Ureter (tissue), 1 donor: ENCODE measurements at regions not wholly inside any gene's neighbourhood (a gene's known extent, or its start where the extent isn't known, plus 50 kb on each side); places are given as distances from the start of the nearest gene placed in this dataset.
A peak's percentile ranks its signal among the peaks of the same experiment; 100 is the strongest.
"Not testable (repeated sequence)": the region's sequence is repeated elsewhere in the genome, so short reads cannot be mapped to it uniquely, and the experiment has no call there.

ENCODE experiments used
- DNase-seq: peaks from one replicate; pipeline ENCODE4 v3.0.0-alpha.2; 2020; ENCODE audit warnings: low spot score
- donor health status: DM: yes; HTN: yes; CAD: no.

DNA sequence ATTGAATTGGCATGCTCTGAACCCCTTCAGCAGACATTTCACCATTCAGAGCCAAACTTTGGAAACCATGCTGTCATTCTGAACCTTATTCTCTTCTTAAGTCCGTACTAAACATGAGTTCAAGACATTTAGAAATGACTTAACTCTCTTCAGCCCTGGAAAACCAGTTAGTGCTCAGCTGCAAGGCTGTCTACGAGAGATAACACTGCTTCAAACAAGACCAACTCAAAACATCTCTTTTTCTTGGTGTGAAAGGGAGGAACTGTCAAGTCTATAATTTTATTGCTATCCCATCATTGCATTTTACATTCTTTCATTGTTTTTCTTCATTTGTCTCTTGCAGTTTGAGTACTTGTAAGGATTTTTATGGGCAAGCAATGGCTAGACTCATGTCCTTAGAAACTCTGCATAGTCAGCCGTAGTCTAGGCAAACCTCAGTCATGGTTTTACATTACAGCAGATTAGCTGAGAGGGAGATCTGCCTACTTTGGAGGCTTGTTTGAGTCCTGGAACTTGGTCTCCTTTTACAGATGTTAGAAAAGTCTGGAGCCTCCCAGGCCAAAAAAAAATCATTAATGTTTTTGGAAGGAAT is 120.6 kb upstream of the JADE1 start:
- DNase-seq = no peak

DNA sequence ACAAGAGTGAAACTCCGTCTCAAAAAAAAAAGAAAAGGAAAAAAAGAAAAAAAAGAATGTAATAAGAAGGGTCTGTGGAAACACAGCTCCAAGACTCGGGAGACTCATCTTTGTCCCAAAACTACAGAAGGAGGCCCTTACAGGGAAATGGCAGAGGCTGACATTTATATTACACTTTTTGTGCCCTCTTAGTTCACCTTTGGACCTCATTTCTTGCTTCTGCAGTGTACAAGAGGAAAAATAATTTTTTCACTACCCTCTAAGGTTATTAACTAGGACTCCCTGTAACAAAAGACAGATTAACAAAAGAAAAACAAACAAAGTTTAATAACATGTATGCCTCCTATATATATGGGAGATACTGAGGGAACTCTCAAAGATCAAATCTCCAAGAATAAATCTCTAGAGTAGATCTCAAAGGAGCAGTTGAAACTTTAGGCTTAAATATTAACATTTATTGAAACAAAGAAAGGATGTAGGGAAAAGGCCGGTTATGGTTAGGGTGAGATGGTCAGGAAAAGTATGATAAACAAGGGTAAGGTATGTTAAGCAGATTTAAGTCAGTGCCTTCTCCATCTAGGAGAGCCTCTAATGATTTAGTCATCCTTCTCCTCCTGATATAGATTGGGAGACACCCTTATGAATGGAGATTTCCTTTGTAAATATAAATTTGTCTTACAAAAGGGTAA is 121.3 kb upstream of the JADE1 start:
- DNase-seq = no peak

GRCh38 chr4:128686810-128687209 is 122.7 kb upstream of the JADE1 start:
- no peak for DNase-seq

GRCh38 chr4:128686032-128686465 is 123.5 kb upstream of the JADE1 start:
- DNase-seq = no peak

- DNase-seq = no peak
Observed at GRCh38 chr4:128684016-128684415, 125.5 kb upstream of the JADE1 start.

DNA sequence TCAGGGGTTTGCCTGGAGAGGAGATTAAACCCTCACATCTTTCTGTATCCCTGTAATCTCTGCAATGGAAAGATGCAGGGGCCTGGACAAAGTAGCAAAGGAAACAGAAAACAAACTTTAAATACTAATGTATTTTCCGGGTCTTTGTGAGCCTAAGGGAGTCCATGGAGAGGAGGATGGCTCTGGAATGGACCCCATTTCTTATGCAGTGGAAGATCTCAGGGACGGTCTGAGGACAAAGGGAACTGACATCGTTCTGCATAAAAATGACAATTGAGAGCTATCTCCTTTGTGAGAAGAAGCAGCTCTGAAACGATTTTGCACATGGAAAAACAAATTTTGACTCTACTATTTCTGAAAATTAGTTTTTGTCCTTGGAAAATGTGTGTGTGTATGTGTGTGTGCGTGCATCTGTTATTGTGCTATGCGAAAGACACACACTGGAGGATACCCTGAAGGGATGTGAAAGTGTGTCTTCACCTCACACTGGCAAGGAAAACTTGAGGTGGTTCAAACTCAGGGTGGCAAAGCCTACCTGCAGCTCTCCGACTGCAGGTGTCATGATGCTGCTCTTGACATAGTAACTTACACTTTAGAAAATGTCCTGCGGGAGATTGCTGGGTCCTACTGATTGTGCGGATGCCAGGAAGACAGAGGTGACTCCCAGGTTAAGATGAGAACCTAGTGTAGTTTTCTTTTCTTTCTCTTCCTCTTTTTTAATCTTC is 126.4 kb upstream of the JADE1 start:
- DNase-seq = no peak

- no peak for DNase-seq
Observed at GRCh38 chr4:128676095-128676494, 133.4 kb upstream of the JADE1 start.

- no peak for DNase-seq
Observed at GRCh38 chr4:128675083-128675482, 134.4 kb upstream of the JADE1 start.

DNA sequence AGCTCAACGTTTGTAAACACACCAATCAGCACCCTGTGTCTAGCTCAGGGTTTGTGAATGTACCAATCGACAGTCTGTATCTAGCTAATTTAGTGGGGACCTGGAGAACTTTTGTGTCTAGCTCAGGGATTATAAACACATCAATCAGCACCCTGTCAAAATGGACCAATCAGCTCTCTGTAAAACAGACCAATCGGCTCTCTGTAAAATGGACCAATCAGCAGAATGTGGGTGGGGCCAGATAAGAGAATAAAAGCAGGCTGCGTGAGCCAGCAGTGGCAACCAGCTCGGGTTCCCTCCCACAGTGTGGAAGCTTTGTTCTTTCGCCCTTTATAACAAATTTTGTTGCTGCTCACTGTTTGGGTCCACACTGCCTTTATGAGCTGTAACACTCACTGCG is 136.3 kb upstream of the JADE1 start:
- DNase-seq = not testable (repeated sequence)

GRCh38 chr4:128672596-128672995 is 136.9 kb upstream of the JADE1 start:
- DNase-seq = not testable (repeated sequence)

- no peak for DNase-seq
Observed at GRCh38 chr4:128670513-128670912, 139.0 kb upstream of the JADE1 start.

- DNase-seq = no peak
Observed at GRCh38 chr4:128668566-128668965, 140.9 kb upstream of the JADE1 start.

DNA sequence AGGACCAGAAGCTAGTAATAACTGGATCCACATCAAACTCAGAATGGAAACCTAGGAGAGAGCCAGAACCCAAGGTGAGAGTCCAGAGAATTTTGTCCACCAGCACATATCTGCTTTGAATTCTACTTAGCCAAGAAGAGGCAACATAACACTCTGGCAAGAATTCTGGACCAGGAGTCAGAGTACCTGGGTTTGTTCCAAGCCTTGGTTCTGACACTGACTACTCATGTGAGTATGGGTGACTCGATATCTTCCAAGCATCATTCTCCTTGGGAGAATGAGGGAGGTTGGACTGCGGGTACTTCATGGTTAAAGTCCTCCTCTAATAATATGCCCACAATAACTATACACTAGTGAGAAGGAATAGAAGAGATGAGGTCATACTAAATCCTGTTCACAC is 144.0 kb upstream of the JADE1 start:
- DNase-seq = no peak

DNA sequence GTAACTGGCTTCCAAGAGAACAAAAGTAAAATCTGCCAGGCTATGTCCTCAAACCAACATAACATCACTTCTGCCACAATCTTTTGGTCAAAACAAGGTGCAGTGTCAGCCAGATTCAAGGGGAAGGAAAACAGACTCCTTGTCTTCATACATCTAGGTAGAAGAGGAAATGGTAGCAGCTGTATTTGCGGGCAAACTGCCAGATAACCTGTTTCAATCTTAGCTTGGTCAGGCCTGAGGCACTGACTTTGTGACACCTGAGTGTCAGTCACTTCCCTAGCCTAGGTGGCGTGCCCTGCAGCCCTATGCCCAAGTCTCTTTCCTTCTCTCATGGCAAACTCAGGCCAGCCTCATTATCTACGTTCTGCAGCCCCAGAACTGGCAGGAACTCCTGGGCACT is 146.2 kb upstream of the JADE1 start:
- peak; percentile 67 for DNase-seq

GRCh38 chr4:128661479-128661878 is 148.0 kb upstream of the JADE1 start:
- DNase-seq = no peak

GRCh38 chr4:128660361-128661215 is 148.9 kb upstream of the JADE1 start:
- no peak for DNase-seq

GRCh38 chr4:128658214-128658631 is 151.3 kb upstream of the JADE1 start:
- no peak for DNase-seq

- DNase-seq = no peak
Observed at GRCh38 chr4:128657638-128658037, 151.9 kb upstream of the JADE1 start.

DNA sequence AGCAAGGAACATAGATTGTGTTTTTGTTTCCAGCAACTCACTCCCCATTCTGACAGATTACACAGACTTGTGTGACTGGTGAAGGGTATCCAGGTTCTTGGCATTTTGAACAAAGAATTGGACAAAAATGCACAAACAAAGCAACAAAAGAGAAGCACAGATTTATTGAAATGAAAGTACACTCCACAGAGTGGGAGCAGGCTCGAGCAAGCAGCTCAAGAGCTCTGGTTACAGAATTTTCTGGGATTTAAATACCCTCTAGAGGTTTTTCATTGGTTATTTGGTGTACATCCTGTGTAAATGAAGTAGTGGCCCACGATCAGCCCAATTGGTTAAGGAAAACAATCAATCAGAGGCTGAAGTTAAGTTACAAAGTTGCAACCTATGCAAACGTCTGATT is 155.0 kb upstream of the JADE1 start:
- DNase-seq = no peak

GRCh38 chr4:128653527-128654444 is 155.7 kb upstream of the JADE1 start:
- DNase-seq = peak; percentile 69
